H1 (cell line): ENCODE measurements at regions not wholly inside any gene's neighbourhood (a gene's known extent, or its start where the extent isn't known, plus 50 kb on each side); places are given as distances from the start of the nearest gene placed in this dataset.

Experiments
- CTCF ChIA-PET: fragments of 300-600 bp; sonication (Branson Sonifier 250); formaldehyde crosslinking; loops from one replicate; lab custom pipeline; 2021; ENCODE audit not compliant: partially characterized antibody; lab: Charles Lee
- POLR2A ChIA-PET: fragments of 300-600 bp; sonication (Branson Sonifier 250); formaldehyde crosslinking; loops from one replicate; lab custom pipeline; 2021; ENCODE audit warnings: inconsistent platforms; ENCODE audit not compliant: partially characterized antibody; lab: Charles Lee
- DNase-seq, 2 experiments: peaks; one replicate each; pipeline versions ENCODE4 v3.0.0 to v3.0.0-alpha.2; 2010 to 2022; ENCODE audit warnings: low spot score in 2 of 2, low read depth in 1 of 2, mixed read lengths in 1 of 2
- FAIRE-seq: peaks from 2 replicates; lab custom pipeline; 2011; peaks lifted over from hg19 to GRCh38; lab: Jason Lieb, UNC
- H2AFZ ChIP-seq: 2 replicates; pipeline ENCODE4 v1.8.1; 2012; ENCODE audit warnings: low read length, inconsistent platforms
- H2AK5ac ChIP-seq: 2 replicates; pipeline ENCODE4 v1.6.1; 2013; ENCODE audit warnings: low read depth, low read length
- H2BK120ac ChIP-seq: replicated peaks from 2 replicates; pipeline ENCODE3; 2013; ENCODE audit warnings: low read depth, low read length, inconsistent platforms
- H2BK12ac ChIP-seq: 2 replicates; pipeline ENCODE4 v1.6.1; 2013; ENCODE audit warnings: low read depth, low read length
- H2BK15ac ChIP-seq: 2 replicates; pipeline ENCODE4 v1.6.1; 2013; ENCODE audit warnings: low read length
- H2BK20ac ChIP-seq: 2 replicates; pipeline ENCODE4 v1.6.1; 2013; ENCODE audit warnings: low read length
- H2BK5ac ChIP-seq: 2 replicates; pipeline ENCODE4 v1.6.1; 2013; ENCODE audit warnings: low read depth, low read length
- H3K14ac ChIP-seq: 2 replicates; pipeline ENCODE4 v1.6.1; 2013; ENCODE audit warnings: inconsistent platforms; ENCODE audit not compliant: insufficient read length
- H3K18ac ChIP-seq: 2 replicates; pipeline ENCODE4 v1.6.1; 2013; ENCODE audit warnings: low read length; ENCODE audit errors: extremely low read depth
- H3K23ac ChIP-seq: 2 replicates; pipeline ENCODE4 v1.6.1; 2013; ENCODE audit warnings: inconsistent platforms; ENCODE audit not compliant: insufficient read length
- H3K23me2 ChIP-seq: 2 replicates; pipeline ENCODE4 v1.6.1; 2013; ENCODE audit warnings: low read depth, low read length
- H3K27ac ChIP-seq: 2 replicates; pipeline ENCODE4 v1.6.1; 2011; ENCODE audit warnings: low read depth, low read length, inconsistent platforms
- H3K27me3 ChIP-seq, 4 experiments: replicated peaks in 1 of 4; 1 replicate in 1 of 4; 2 replicates in 3 of 4; pipeline versions ENCODE4 v1.6.1 to v1.8.1; 2011 to 2013; ENCODE audit warnings: low read length in 3 of 4, mild to moderate bottlenecking in 3 of 4, inconsistent platforms in 2 of 4, mixed read lengths in 2 of 4, moderate library complexity in 1 of 4; ENCODE audit not compliant: control insufficient read depth in 3 of 4, insufficient read depth in 3 of 4; ENCODE audit errors: extremely low read depth in 1 of 4
- H3K36me3 ChIP-seq, 4 experiments: 2 replicates each; pipeline versions ENCODE4 v1.6.1 to v1.8.1; 2011 to 2013; ENCODE audit warnings: mild to moderate bottlenecking in 4 of 4, low read length in 3 of 4, moderate library complexity in 2 of 4, control low read depth in 1 of 4, inconsistent platforms in 1 of 4; ENCODE audit not compliant: insufficient read depth in 4 of 4, control insufficient read depth in 2 of 4
- H3K4ac ChIP-seq: replicated peaks from 2 replicates; pipeline ENCODE3; 2013; ENCODE audit warnings: low read length, low read depth, mixed read lengths, inconsistent platforms; ENCODE audit not compliant: insufficient read length
- H3K4me1 ChIP-seq, 4 experiments: replicated peaks in 1 of 4; 1 replicate in 1 of 4; 2 replicates in 3 of 4; pipeline versions ENCODE4 v1.6.1 to v1.8.1; 2011 to 2013; ENCODE audit warnings: low read length in 3 of 4, inconsistent platforms in 2 of 4, mixed read lengths in 1 of 4; ENCODE audit not compliant: insufficient read depth in 4 of 4, control insufficient read depth in 3 of 4
- H3K4me2 ChIP-seq, 2 experiments: 2 replicates each; pipeline versions ENCODE4 v1.6.1 to v1.8.1; 2011 to 2013; ENCODE audit warnings: low read depth in 2 of 2, low read length in 2 of 2, control low read depth in 1 of 2, inconsistent platforms in 1 of 2, mild to moderate bottlenecking in 1 of 2; ENCODE audit not compliant: insufficient read depth in 1 of 2
- H3K4me3 ChIP-seq, 4 experiments: fragments of 200-600, 300-600 bp in 1 of 4; sonication (generic), shearing (Covaris generic), sonication (Bioruptor Twin) in 1 of 4; 2 replicates each; pipeline versions ENCODE4 v1.5.1 to v1.8.1; 2011 to 2016; ENCODE audit warnings: low read length in 4 of 4, low read depth in 3 of 4, control low read depth in 2 of 4, inconsistent platforms in 2 of 4, mild to moderate bottlenecking in 2 of 4, mixed read lengths in 1 of 4, moderate library complexity in 1 of 4; ENCODE audit not compliant: insufficient read depth in 2 of 4; ENCODE audit errors: extremely low read depth in 1 of 4
- H3K56ac ChIP-seq: replicated peaks from 2 replicates; pipeline ENCODE3; 2013; ENCODE audit warnings: low read depth, mild to moderate bottlenecking, mixed read lengths, low read length, inconsistent platforms; ENCODE audit not compliant: insufficient read length
- H3K79me1 ChIP-seq: 2 replicates; pipeline ENCODE4 v1.6.1; 2013; ENCODE audit warnings: low read depth, low read length, control low read depth
- H3K79me2 ChIP-seq, 2 experiments: 2 replicates each; pipeline versions ENCODE4 v1.6.1 to v1.8.1; 2012 to 2013; ENCODE audit warnings: low read length in 2 of 2, mild to moderate bottlenecking in 2 of 2, inconsistent platforms in 1 of 2; ENCODE audit not compliant: insufficient read depth in 2 of 2, control insufficient read depth in 1 of 2
- H3K9ac ChIP-seq, 4 experiments: replicated peaks in 1 of 4; 1 replicate in 1 of 4; 2 replicates in 3 of 4; pipeline versions ENCODE4 v1.6.1 to v1.8.1; 2011 to 2013; ENCODE audit warnings: low read depth in 3 of 4, low read length in 3 of 4, control low read depth in 2 of 4, mild to moderate bottlenecking in 2 of 4, moderate library complexity in 2 of 4, inconsistent platforms in 1 of 4; ENCODE audit errors: extremely low read depth in 1 of 4
- H3K9me3 ChIP-seq, 2 experiments: 2 replicates each; pipeline versions ENCODE4 v1.6.1 to v1.8.1; 2012 to 2013; ENCODE audit warnings: mild to moderate bottlenecking in 2 of 2, moderate library complexity in 2 of 2, control low read depth in 1 of 2, inconsistent platforms in 1 of 2, low read depth in 1 of 2, low read length in 1 of 2, mixed read lengths in 1 of 2; ENCODE audit not compliant: insufficient read depth in 2 of 2
- H4K20me1 ChIP-seq, 2 experiments: replicated peaks in 1 of 2; 2 replicates each; pipeline versions ENCODE3 to v1.8.1; 2011 to 2013; ENCODE audit warnings: inconsistent platforms in 2 of 2, low read length in 2 of 2, mild to moderate bottlenecking in 1 of 2; ENCODE audit not compliant: insufficient read depth in 2 of 2, control insufficient read depth in 1 of 2
- H4K5ac ChIP-seq: 2 replicates; pipeline ENCODE4 v1.6.1; 2013; ENCODE audit warnings: low read length, low read depth, mixed read lengths, inconsistent platforms; ENCODE audit not compliant: insufficient read length
- H4K8ac ChIP-seq: 2 replicates; pipeline ENCODE4 v1.8.0; 2013; ENCODE audit warnings: mild to moderate bottlenecking, moderate library complexity, low read length, inconsistent platforms; ENCODE audit not compliant: insufficient read depth; ENCODE audit errors: extremely low read depth
- H4K91ac ChIP-seq: replicated peaks from 2 replicates; pipeline ENCODE3; 2013; ENCODE audit warnings: low read length, mixed read lengths, inconsistent platforms; ENCODE audit not compliant: insufficient read length
- CHD2 ChIP-seq: IDR thresholded peaks from 2 replicates; pipeline ENCODE4 v1.6.1; 2012; ENCODE audit warnings: low read length, improper control_type of control experiment
- POLR2AphosphoS5 ChIP-seq: IDR thresholded peaks from 2 replicates; pipeline ENCODE4 v1.6.1; 2011; ENCODE audit warnings: low read depth, low read length
- WGBS, 2 experiments: shearing (Covaris generic) in 1 of 2; methylation state at CpG; one replicate each; pipeline versions ENCODE4 v1.1.6 to v1.1.7; 2013 to 2015; ENCODE audit warnings: low lambda C conversion rate in 2 of 2, mixed read lengths in 2 of 2, inconsistent platforms in 1 of 2, low coverage in 1 of 2, missing lambda C conversion rate in 1 of 2; ENCODE audit not compliant: insufficient replicate concordance in 2 of 2, insufficient coverage in 1 of 2, insufficient read length in 1 of 2; ENCODE audit errors: extremely low coverage in 1 of 2, missing lambda C conversion rate in 1 of 2; 5-methylcytosine and 5-hydroxymethylcytosine counted together
- TF ChIP-seq, protein P1 (sequence below): IDR thresholded peaks from 2 replicates; pipeline ENCODE4 v1.6.1; 2011; ENCODE audit warnings: low read length, improper control_type of control experiment

DNA sequence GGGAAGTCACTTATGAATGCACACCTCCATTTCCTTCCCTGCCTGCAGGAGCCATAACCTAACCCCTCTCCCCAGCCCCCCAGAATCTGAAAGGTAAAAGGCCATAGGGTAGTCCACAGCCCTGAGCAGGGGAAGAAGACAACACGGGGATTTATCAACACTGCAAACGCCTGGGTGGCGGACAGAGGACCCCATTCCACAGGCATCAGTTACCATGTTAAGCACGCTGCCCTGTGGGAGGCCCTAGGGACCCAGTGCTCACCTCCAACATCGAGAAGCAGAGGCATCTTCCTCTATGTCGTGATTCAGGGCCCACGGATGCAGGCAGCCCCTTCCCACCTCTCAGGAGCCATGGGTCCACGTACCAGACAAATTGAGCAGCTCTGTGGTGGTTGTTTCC, 523.8 kb downstream of the MATN1 start:
- Histone ChIP-seq H3K4me1 (no peaks in the 10 kb centered on the region), H3K9ac (no peak overlapping the region), H3K79me1 (no peaks in the 10 kb centered on the region), H3K9me3 (peaks cover 0 to 10% of the 10 kb centered on the region in 2 experiments; a peak in 2 of 4 replicates), H3K4ac (no peak overlapping the region), H2BK5ac (no peak overlapping the region), H4K5ac (no peak overlapping the region), H3K79me2 (no peaks in the 10 kb centered on the region), H2BK15ac (no peak overlapping the region), H2AK5ac (no peak overlapping the region), H3K27ac (no peak overlapping the region), H4K8ac (no peak overlapping the region), H3K56ac (no peak overlapping the region), H2BK120ac (no peak overlapping the region)
- CTCF ChIA-PET, result interaction anchor here (1.3 kb wide), 1 partner anchor 181 kb away, joined by 3 read pairs; no protein-coding TSS in a partner anchor
- DNase-seq, result no peak
- TF ChIP-seq, protein P1, sequence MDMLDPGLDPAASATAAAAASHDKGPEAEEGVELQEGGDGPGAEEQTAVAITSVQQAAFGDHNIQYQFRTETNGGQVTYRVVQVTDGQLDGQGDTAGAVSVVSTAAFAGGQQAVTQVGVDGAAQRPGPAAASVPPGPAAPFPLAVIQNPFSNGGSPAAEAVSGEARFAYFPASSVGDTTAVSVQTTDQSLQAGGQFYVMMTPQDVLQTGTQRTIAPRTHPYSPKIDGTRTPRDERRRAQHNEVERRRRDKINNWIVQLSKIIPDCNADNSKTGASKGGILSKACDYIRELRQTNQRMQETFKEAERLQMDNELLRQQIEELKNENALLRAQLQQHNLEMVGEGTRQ, result no peak
- TF ChIP-seq CHD2 (no peak), POLR2AphosphoS5 (no peak)
- TF ChIP-seq, all 59 proteins: peak for 0
- Histone ChIP-seq H3K27me3 (no peaks in the 10 kb centered on the region), H3K4me2 (no peak overlapping the region), H3K36me3 (no peaks in the 10 kb centered on the region), H3K4me3 (no peak overlapping the region), H3K23ac (no peak overlapping the region), H4K20me1 (no peaks in the 10 kb centered on the region), H3K23me2 (no peaks in the 10 kb centered on the region), H2AFZ (no peak overlapping the region), H3K14ac (no peak overlapping the region), H2BK12ac (no peak overlapping the region), H2BK20ac (no peak overlapping the region), H3K18ac (no peak overlapping the region), H4K91ac (no peak overlapping the region)
- POLR2A ChIA-PET, result no interaction called here
- 90% methylated on average over 5 of the region's 8 CpGs; no CpG with 5 or more reads in 1 of the 2 experiments for WGBS, 2 experiments
- no peak for FAIRE-seq
